IMR-90 (cell line): ENCODE measurements at regions not wholly inside any gene's neighbourhood (a gene's known extent, or its start where the extent isn't known, plus 50 kb on each side); places are given as distances from the start of the nearest gene placed in this dataset.

Experiments
- ATAC-seq: fragments of 200-7000 bp; cut with Tn5 transposase; 2 replicates; pipeline ENCODE4 v1.9.1; 2020; ENCODE audit warnings: low read depth, mild to moderate bottlenecking, moderate library complexity
- BruUV-seq: library from RNA; stranded (reverse); fragments of 400-500 nt; replicated peaks from 2 replicates; lab custom pipeline; 2021; lab: Mats Ljungman, UMichigan
- CTCF ChIA-PET: fragments of 300-600 bp; formaldehyde crosslinking; extraction: SDS; loops from one replicate; lab custom pipeline; 2021; ENCODE audit warnings: antibody characterized with exemption; lab: Yijun Ruan, JAX
- POLR2A ChIA-PET: fragments of 300-600 bp; sonication (Branson Sonifier 250); formaldehyde crosslinking; loops from one replicate; lab custom pipeline; 2022; ENCODE audit warnings: antibody characterized with exemption; ENCODE audit not compliant: unreplicated experiment; lab: Charles Lee
- DNase-seq: peaks from one replicate; pipeline ENCODE4 v3.0.0; 2013
- H2AFZ ChIP-seq: replicated peaks from 2 replicates; pipeline ENCODE3; 2013; ENCODE audit warnings: low read length, mild to moderate bottlenecking; ENCODE audit not compliant: poor library complexity
- H2AK5ac ChIP-seq: 2 replicates; pipeline ENCODE4 v1.6.1; 2013; ENCODE audit warnings: low read depth, low read length, inconsistent platforms
- H2AK9ac ChIP-seq: replicated peaks from 2 replicates; pipeline ENCODE3; 2013; ENCODE audit warnings: mild to moderate bottlenecking, low read depth, low read length, moderate library complexity; ENCODE audit not compliant: poor library complexity
- H2BK120ac ChIP-seq: 2 replicates; pipeline ENCODE4 v1.6.1; 2013; ENCODE audit warnings: low read depth, low read length, inconsistent platforms
- H2BK15ac ChIP-seq: 3 replicates; pipeline ENCODE4 v1.6.1; 2013; ENCODE audit warnings: low read depth, low read length, inconsistent platforms
- H2BK20ac ChIP-seq: 2 replicates; pipeline ENCODE4 v1.6.1; 2013; ENCODE audit warnings: low read depth, mild to moderate bottlenecking, inconsistent platforms, low read length, moderate library complexity
- H2BK5ac ChIP-seq: 2 replicates; pipeline ENCODE4 v1.6.1; 2013; ENCODE audit warnings: mild to moderate bottlenecking, low read depth, low read length, inconsistent platforms; ENCODE audit not compliant: poor library complexity, severe bottlenecking
- H3K14ac ChIP-seq: replicated peaks from 2 replicates; pipeline ENCODE4 v1.6.1; 2013; ENCODE audit warnings: low read depth, low read length, inconsistent platforms
- H3K18ac ChIP-seq: 2 replicates; pipeline ENCODE4 v1.6.1; 2013; ENCODE audit warnings: low read depth, low read length, control low read depth
- H3K23ac ChIP-seq: 2 replicates; pipeline ENCODE4 v1.6.1; 2013; ENCODE audit warnings: low read depth, low read length, inconsistent platforms
- H3K27ac ChIP-seq: 2 replicates; pipeline ENCODE4 v1.5.1; 2013; ENCODE audit warnings: mild to moderate bottlenecking, control low read depth, low read length; ENCODE audit not compliant: insufficient read depth
- H3K27me3 ChIP-seq: 2 replicates; pipeline ENCODE4 v1.6.1; 2013; ENCODE audit warnings: low read length; ENCODE audit not compliant: control insufficient read depth, insufficient read depth
- H3K36me3 ChIP-seq: 2 replicates; pipeline ENCODE4 v1.6.1; 2013; ENCODE audit warnings: low read length, mixed read lengths; ENCODE audit not compliant: control insufficient read depth, insufficient read depth
- H3K4ac ChIP-seq: 2 replicates; pipeline ENCODE4 v1.6.1; 2013; ENCODE audit warnings: low read depth, low read length, inconsistent platforms
- H3K4me1 ChIP-seq: 2 replicates; pipeline ENCODE4 v1.6.1; 2013; ENCODE audit warnings: low read length, mixed read lengths; ENCODE audit not compliant: control insufficient read depth, insufficient read depth
- H3K4me2 ChIP-seq: 2 replicates; pipeline ENCODE4 v1.6.1; 2013; ENCODE audit warnings: low read depth, mild to moderate bottlenecking, control low read depth, low read length, moderate library complexity
- H3K4me3 ChIP-seq: 2 replicates; pipeline ENCODE4 v1.5.1; 2013; ENCODE audit warnings: low read depth, mild to moderate bottlenecking, control low read depth, low read length, moderate library complexity; ENCODE audit not compliant: insufficient read depth
- H3K56ac ChIP-seq: 2 replicates; pipeline ENCODE4 v1.6.1; 2013; ENCODE audit warnings: low read length, inconsistent platforms; ENCODE audit not compliant: insufficient read depth; ENCODE audit errors: extremely low read depth
- H3K79me1 ChIP-seq, 2 experiments: 2 replicates each; pipeline ENCODE4 v1.6.1; 2013; ENCODE audit warnings: low read length in 2 of 2, inconsistent platforms in 1 of 2, low read depth in 1 of 2
- H3K9ac ChIP-seq: 2 replicates; pipeline ENCODE4 v1.6.1; 2013; ENCODE audit warnings: low read depth, low read length, control low read depth
- H3K9me1 ChIP-seq: 2 replicates; pipeline ENCODE4 v1.6.1; 2013; ENCODE audit warnings: low read length, inconsistent platforms; ENCODE audit not compliant: insufficient read depth
- H3K9me3 ChIP-seq: 2 replicates; pipeline ENCODE4 v1.6.1; 2013; ENCODE audit warnings: low read length; ENCODE audit not compliant: control insufficient read depth, insufficient read depth
- H4K20me1 ChIP-seq: 2 replicates; pipeline ENCODE4 v1.6.1; 2013; ENCODE audit warnings: low read length, inconsistent platforms; ENCODE audit not compliant: insufficient read depth
- H4K5ac ChIP-seq: 2 replicates; pipeline ENCODE4 v1.6.1; 2013; ENCODE audit warnings: mild to moderate bottlenecking, low read depth, low read length, control low read depth
- H4K8ac ChIP-seq, 2 experiments: 2 replicates each; pipeline ENCODE4 v1.6.1; 2013; ENCODE audit warnings: low read depth in 2 of 2, low read length in 2 of 2, control low read depth in 1 of 2, inconsistent platforms in 1 of 2
- H4K91ac ChIP-seq: 2 replicates; pipeline ENCODE4 v1.6.1; 2013; ENCODE audit warnings: low read depth, low read length, inconsistent platforms; ENCODE audit not compliant: insufficient read depth
- BHLHE40 ChIP-seq: fragments of 150-350 bp; IDR thresholded peaks from 2 replicates; pipeline ENCODE4 v1.6.1; 2016; ENCODE audit warnings: mild to moderate bottlenecking, low read depth, low read length
- CEBPB ChIP-seq: IDR thresholded peaks from 2 replicates; pipeline ENCODE4 v1.6.1; 2012; ENCODE audit warnings: low read depth, low read length, improper control_type of control experiment
- CHD1 ChIP-seq: IDR thresholded peaks from 2 replicates; pipeline ENCODE4 v1.6.1; 2012; ENCODE audit warnings: low read depth, low read length, improper control_type of control experiment
- FOS ChIP-seq: fragments of 150-350 bp; IDR thresholded peaks from 2 replicates; pipeline ENCODE4 v1.6.1; 2016; ENCODE audit warnings: low read depth, low read length
- MAFK ChIP-seq: IDR thresholded peaks from 2 replicates; pipeline ENCODE4 v1.6.1; 2012; ENCODE audit warnings: low read depth, low read length, improper control_type of control experiment
- MAZ ChIP-seq: IDR thresholded peaks from 2 replicates; pipeline ENCODE4 v1.6.1; 2012; ENCODE audit warnings: low read depth, mild to moderate bottlenecking, low read length, improper control_type of control experiment, moderate library complexity, borderline replicate concordance
- MXI1 ChIP-seq: IDR thresholded peaks from 2 replicates; pipeline ENCODE4 v1.6.1; 2012; ENCODE audit warnings: low read depth, mild to moderate bottlenecking, low read length, moderate library complexity, borderline replicate concordance
- NFE2L2 ChIP-seq: fragments of 150-350 bp; IDR thresholded peaks from 2 replicates; pipeline ENCODE4 v1.6.1; 2016; ENCODE audit warnings: low read depth, mild to moderate bottlenecking, low read length
- POLR2A ChIP-seq: IDR thresholded peaks from 2 replicates; pipeline ENCODE4 v1.6.1; 2012; ENCODE audit warnings: mild to moderate bottlenecking, low read depth, low read length
- RAD21 ChIP-seq: IDR thresholded peaks from 2 replicates; pipeline ENCODE4 v1.6.1; 2012; ENCODE audit warnings: low read length, improper control_type of control experiment
- RCOR1 ChIP-seq: IDR thresholded peaks from 2 replicates; pipeline ENCODE4 v1.6.1; 2012; ENCODE audit warnings: mild to moderate bottlenecking, low read length, improper control_type of control experiment; ENCODE audit not compliant: insufficient replicate concordance
- RFX5 ChIP-seq: IDR thresholded peaks from 2 replicates; pipeline ENCODE4 v1.8.0; 2012; ENCODE audit warnings: low read depth, mild to moderate bottlenecking, low read length, moderate library complexity
- SMC3 ChIP-seq: fragments of 150-350 bp; IDR thresholded peaks from 2 replicates; pipeline ENCODE4 v1.6.1; 2016; ENCODE audit warnings: low read depth, mild to moderate bottlenecking, antibody characterized with exemption, low read length, moderate library complexity
- dilution Hi-C: fragments of 300-500 bp; cut with HindIII; formaldehyde crosslinking; loops from one replicate; pipeline ENCODE4 v1.14.3; 2018; ENCODE audit warnings: low sequenced_read_pairs; ENCODE audit not compliant: unreplicated experiment
- in situ Hi-C: fragments of 300-500 bp; cut with MboI; formaldehyde crosslinking; loops from 3 replicates; pipeline ENCODE4 v1.14.3; 2019; ENCODE audit warnings: low sequenced_read_pairs, inconsistent platforms, mixed read lengths
- intact Hi-C: fragments of 100-400 bp; cut with micrococcal nuclease; formaldehyde crosslinking; loops from 2 replicates; pipeline ENCODE4 v1.10.0; 2022
- TF ChIP-seq, protein P1 (sequence below): fragments of 150-350 bp; IDR thresholded peaks from 2 replicates; pipeline ENCODE4 v1.6.1; 2016; ENCODE audit warnings: low read depth, mild to moderate bottlenecking, low read length, moderate library complexity, borderline replicate concordance
- TF ChIP-seq, protein P2 (sequence below): fragments of 150-350 bp; IDR thresholded peaks from 2 replicates; pipeline ENCODE4 v1.6.1; 2017; ENCODE audit warnings: mild to moderate bottlenecking, antibody characterized with exemption, low read length, low read depth
- TF ChIP-seq, protein P3 (sequence below): conservative IDR thresholded peaks from 2 replicates; pipeline ENCODE4 v1.5.1; 2012; ENCODE audit warnings: mild to moderate bottlenecking, low read depth, low read length, improper control_type of control experiment

DNA sequence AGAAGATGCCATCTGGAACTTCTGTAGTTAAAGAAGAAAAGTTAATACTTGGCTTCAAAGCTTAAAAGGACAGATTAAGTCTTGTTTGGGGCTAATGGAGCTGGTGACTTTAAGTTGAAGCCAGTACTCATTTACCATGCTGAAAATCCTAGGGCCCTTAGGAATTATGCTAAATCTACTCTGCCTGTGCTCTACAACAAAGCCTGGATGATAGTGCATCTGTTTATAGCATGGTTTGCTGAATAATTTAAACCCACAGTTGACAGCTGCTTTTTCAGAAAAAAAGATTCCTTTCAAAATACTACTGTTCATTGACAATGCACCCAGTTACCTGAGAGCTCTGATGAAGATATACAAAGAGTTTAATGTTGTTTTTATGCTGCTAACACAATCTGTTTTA is 393.5 kb downstream of the MAT2B start:
- ATAC-seq (no peak), DNase-seq (no peak)
- TF ChIP-seq BHLHE40, result no peak
- TF ChIP-seq, protein P1, sequence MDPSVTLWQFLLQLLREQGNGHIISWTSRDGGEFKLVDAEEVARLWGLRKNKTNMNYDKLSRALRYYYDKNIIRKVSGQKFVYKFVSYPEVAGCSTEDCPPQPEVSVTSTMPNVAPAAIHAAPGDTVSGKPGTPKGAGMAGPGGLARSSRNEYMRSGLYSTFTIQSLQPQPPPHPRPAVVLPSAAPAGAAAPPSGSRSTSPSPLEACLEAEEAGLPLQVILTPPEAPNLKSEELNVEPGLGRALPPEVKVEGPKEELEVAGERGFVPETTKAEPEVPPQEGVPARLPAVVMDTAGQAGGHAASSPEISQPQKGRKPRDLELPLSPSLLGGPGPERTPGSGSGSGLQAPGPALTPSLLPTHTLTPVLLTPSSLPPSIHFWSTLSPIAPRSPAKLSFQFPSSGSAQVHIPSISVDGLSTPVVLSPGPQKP, result no peak
- TF ChIP-seq RAD21, result no peak
- TF ChIP-seq NFE2L2, result no peak
- TF ChIP-seq MXI1, result no peak
- no peak for TF ChIP-seq MAZ
- TF ChIP-seq RFX5, result no peak
- TF ChIP-seq FOS, result no peak
- TF ChIP-seq CEBPB, result no peak
- no peak for TF ChIP-seq MAFK
- no peak for TF ChIP-seq POLR2A
- TF ChIP-seq SMC3, result no peak
- TF ChIP-seq, protein P2, sequence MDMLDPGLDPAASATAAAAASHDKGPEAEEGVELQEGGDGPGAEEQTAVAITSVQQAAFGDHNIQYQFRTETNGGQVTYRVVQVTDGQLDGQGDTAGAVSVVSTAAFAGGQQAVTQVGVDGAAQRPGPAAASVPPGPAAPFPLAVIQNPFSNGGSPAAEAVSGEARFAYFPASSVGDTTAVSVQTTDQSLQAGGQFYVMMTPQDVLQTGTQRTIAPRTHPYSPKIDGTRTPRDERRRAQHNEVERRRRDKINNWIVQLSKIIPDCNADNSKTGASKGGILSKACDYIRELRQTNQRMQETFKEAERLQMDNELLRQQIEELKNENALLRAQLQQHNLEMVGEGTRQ, result no peak
- TF ChIP-seq, protein P3, sequence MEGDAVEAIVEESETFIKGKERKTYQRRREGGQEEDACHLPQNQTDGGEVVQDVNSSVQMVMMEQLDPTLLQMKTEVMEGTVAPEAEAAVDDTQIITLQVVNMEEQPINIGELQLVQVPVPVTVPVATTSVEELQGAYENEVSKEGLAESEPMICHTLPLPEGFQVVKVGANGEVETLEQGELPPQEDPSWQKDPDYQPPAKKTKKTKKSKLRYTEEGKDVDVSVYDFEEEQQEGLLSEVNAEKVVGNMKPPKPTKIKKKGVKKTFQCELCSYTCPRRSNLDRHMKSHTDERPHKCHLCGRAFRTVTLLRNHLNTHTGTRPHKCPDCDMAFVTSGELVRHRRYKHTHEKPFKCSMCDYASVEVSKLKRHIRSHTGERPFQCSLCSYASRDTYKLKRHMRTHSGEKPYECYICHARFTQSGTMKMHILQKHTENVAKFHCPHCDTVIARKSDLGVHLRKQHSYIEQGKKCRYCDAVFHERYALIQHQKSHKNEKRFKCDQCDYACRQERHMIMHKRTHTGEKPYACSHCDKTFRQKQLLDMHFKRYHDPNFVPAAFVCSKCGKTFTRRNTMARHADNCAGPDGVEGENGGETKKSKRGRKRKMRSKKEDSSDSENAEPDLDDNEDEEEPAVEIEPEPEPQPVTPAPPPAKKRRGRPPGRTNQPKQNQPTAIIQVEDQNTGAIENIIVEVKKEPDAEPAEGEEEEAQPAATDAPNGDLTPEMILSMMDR, result no peak
- no peak for TF ChIP-seq CHD1
- no peak for TF ChIP-seq RCOR1
- H3K79me1 ChIP-seq, result no peaks in the 10 kb centered on the region
- no peak overlapping the region for H2BK5ac ChIP-seq
- H3K4me2 ChIP-seq, result no peak overlapping the region
- no peak overlapping the region for H3K56ac ChIP-seq
- no peak overlapping the region for H3K27ac ChIP-seq
- intact Hi-C loops, result no loop called here
- H3K4me3 ChIP-seq, result no peak overlapping the region
- no peaks in the 10 kb centered on the region for H3K9me1 ChIP-seq
- dilution Hi-C loops, result no loop called here
- no peaks in the 10 kb centered on the region for H3K36me3 ChIP-seq
- H3K4me1 ChIP-seq, result no peaks in the 10 kb centered on the region; the same call in 1 of the 2 replicates
- no peak overlapping the region for H4K91ac ChIP-seq
- no TSS peak for BruUV-seq
- no peak overlapping the region for H3K18ac ChIP-seq
- no peak overlapping the region for H3K9ac ChIP-seq
- H3K4ac ChIP-seq, result no peak overlapping the region
- H2BK15ac ChIP-seq, result no peak overlapping the region
- POLR2A ChIA-PET, result no interaction called here
- H3K9me3 ChIP-seq, result no peaks in the 10 kb centered on the region; the same call in 1 of the 2 replicates
- no peak overlapping the region for H4K8ac ChIP-seq
- in situ Hi-C loops, result no loop called here
- no peak overlapping the region for H2AK5ac ChIP-seq
- CTCF ChIA-PET, result no interaction called here
- no peaks in the 10 kb centered on the region for H3K27me3 ChIP-seq
- H3K23ac ChIP-seq, result no peak overlapping the region
- no peak overlapping the region for H2AK9ac ChIP-seq
- H4K20me1 ChIP-seq, result no peaks in the 10 kb centered on the region
- no peak overlapping the region for H2AFZ ChIP-seq
- H4K5ac ChIP-seq, result no peak overlapping the region
- H3K14ac ChIP-seq, result no peak overlapping the region
- H2BK20ac ChIP-seq, result no peak overlapping the region
- H2BK120ac ChIP-seq, result no peak overlapping the region
